Suppressor macrophage treated with lipopolysaccharide for 4 hours (primary cell): ENCODE measurements at regions not wholly inside any gene's neighbourhood (a gene's known extent, or its start where the extent isn't known, plus 50 kb on each side); places are given as distances from the start of the nearest gene placed in this dataset.

Experiments
- DNase-seq: peaks from one replicate; pipeline ENCODE4 v3.0.0-alpha.2; 2020

- no peak for DNase-seq
These were observed 51.0 kb upstream of the L3MBTL3 start for GRCh38 chr6:129967427-129967826.

- DNase-seq: no peak
These were observed 52.3 kb upstream of the L3MBTL3 start for GRCh38 chr6:129966125-129966524.

- no peak for DNase-seq
These were observed 53.3 kb upstream of the L3MBTL3 start for GRCh38 chr6:129965096-129965495.

GRCh38 chr6:129959358-129959930 lies 58.9 kb upstream of the L3MBTL3 start:
- DNase-seq: no peak

GRCh38 chr6:129957941-129958898 lies 60.2 kb upstream of the L3MBTL3 start:
- no peak for DNase-seq

GRCh38 chr6:129955584-129955983 lies 62.8 kb upstream of the L3MBTL3 start:
- DNase-seq: no peak

- DNase-seq: no peak
These were observed 63.5 kb upstream of the L3MBTL3 start for GRCh38 chr6:129954749-129955431.

GRCh38 chr6:129947797-129948196 lies 70.6 kb upstream of the L3MBTL3 start:
- no peak for DNase-seq

- DNase-seq: no peak
These were observed 71.8 kb upstream of the L3MBTL3 start for GRCh38 chr6:129946439-129947140.

GRCh38 chr6:129943637-129944271 lies 74.6 kb upstream of the L3MBTL3 start:
- no peak for DNase-seq

- no peak for DNase-seq
These were observed 77.8 kb upstream of the L3MBTL3 start for GRCh38 chr6:129940454-129941195.

- no peak for DNase-seq
These were observed 77.3 kb upstream of the TMEM244 start for GRCh38 chr6:129938249-129939020.

- DNase-seq: peak; percentile 85
These were observed 75.4 kb upstream of the TMEM244 start for GRCh38 chr6:129936329-129937165.

- DNase-seq: no peak
These were observed 71.2 kb upstream of the TMEM244 start for GRCh38 chr6:129932321-129932720.

- peak; percentile 52 for DNase-seq
These were observed 68.3 kb upstream of the TMEM244 start for GRCh38 chr6:129929433-129929832.

- peak; percentile 58 for DNase-seq
These were observed 62.6 kb upstream of the TMEM244 start for GRCh38 chr6:129923530-129924250.

- no peak for DNase-seq
These were observed 60.2 kb upstream of the TMEM244 start for GRCh38 chr6:129921169-129921817.

- DNase-seq: no peak
These were observed 59.1 kb upstream of the TMEM244 start for GRCh38 chr6:129920103-129920798.
